ENCODE measurements at regions not wholly inside any gene's neighbourhood (a gene's known extent, or its start where the extent isn't known, plus 50 kb on each side); places are given as distances from the start of the nearest gene placed in this dataset.

DNA sequence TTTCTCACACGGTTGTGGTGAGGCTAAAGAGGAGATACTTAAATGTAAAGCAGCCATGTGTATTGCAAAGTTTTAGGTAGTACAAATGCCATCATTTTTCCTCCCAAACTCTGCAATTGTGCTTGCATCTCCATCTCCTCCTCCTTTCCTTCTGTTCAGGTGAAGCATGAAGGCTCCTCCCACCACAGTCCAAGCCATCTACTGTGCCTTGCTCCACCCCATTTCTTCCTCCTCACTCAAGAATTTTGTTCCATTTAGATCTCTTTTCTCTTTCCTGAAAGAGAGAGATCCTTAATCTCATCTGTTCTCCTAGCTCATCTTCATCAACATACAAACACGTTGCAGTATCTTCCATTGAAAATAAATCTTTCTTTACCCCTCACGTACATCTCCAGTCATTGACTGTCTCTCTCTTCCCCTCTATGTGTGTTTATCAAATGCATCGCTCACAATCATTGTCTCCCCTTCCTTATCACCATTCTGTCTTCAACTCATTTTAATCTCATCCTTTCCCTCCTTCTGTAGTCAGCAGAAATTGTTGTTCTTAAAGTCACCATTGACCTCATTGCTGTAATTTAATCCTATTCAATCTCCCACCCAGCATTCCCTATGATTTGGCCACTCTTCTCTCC lies 392.1 kb downstream of the RAD51AP2 start:
- 68% methylated on average over 3 of the region's 4 CpGs for WGBS (ENCODE audit: insufficient coverage, low lambda C conversion rate)
- Histone ChIP-seq H3K9me3 (ENCODE audit: control insufficient read depth, low read depth, low read length) (no peaks in the 10 kb centered on the region), H3K27me3 (ENCODE audit: control insufficient read depth, insufficient read depth, low read length) (no peaks in the 10 kb centered on the region), H3K4me3 (ENCODE audit: low read length) (no peak overlapping the region), H3K36me3 (ENCODE audit: control insufficient read depth, insufficient read depth, low read length) (no peaks in the 10 kb centered on the region), H3K4me1 (ENCODE audit: control insufficient read depth, insufficient read depth, low read length) (no peaks in the 10 kb centered on the region), H3K27ac (ENCODE audit: low read length) (no peak overlapping the region)
- no peak for DNase-seq

DNA sequence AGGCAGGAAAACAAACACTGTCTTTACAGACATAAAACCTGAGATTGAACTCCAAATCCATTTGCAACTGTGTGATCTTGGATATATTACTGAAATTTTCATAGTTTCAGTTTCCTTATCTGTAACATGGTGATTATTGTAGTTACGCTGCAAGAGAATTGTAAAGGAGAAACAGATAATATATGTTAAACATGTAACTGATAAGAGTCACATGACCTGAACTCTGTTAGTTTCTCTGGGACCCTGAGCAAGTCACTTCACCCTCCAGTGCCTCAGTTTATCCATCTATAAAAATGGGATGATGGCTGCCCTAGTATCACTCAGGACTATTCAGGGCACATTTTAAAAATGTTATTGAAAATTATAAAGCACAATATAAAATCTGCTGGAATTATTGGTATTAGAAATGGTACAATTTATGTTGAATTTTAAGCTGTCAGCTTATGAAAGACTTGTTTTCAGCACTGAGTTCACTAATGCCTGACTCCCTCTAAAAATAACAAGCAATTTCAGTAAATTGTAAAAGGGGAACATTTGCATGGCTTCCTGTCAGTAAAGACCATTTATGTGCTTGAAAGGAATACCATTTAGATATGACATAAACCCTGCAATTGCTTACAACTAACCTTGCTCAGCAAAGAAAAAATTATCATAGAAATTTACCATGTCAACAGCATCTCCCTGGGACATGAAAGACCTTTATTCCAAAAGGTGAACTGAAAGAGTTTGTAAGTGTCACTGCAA lies 393.5 kb downstream of the RAD51AP2 start:
- WGBS (ENCODE audit: insufficient coverage, low lambda C conversion rate) = no CpG with 5 or more reads among the region's 1 CpG
- Histone ChIP-seq H3K36me3 (ENCODE audit: control insufficient read depth, insufficient read depth, low read length) (no peaks in the 10 kb centered on the region), H3K9me3 (ENCODE audit: control insufficient read depth, low read depth, low read length) (no peaks in the 10 kb centered on the region), H3K4me3 (ENCODE audit: low read length) (no peak overlapping the region), H3K27me3 (ENCODE audit: control insufficient read depth, insufficient read depth, low read length) (no peaks in the 10 kb centered on the region), H3K27ac (ENCODE audit: low read length) (no peak overlapping the region), H3K4me1 (ENCODE audit: control insufficient read depth, insufficient read depth, low read length) (no peaks in the 10 kb centered on the region)
- DNase-seq = no peak

DNA sequence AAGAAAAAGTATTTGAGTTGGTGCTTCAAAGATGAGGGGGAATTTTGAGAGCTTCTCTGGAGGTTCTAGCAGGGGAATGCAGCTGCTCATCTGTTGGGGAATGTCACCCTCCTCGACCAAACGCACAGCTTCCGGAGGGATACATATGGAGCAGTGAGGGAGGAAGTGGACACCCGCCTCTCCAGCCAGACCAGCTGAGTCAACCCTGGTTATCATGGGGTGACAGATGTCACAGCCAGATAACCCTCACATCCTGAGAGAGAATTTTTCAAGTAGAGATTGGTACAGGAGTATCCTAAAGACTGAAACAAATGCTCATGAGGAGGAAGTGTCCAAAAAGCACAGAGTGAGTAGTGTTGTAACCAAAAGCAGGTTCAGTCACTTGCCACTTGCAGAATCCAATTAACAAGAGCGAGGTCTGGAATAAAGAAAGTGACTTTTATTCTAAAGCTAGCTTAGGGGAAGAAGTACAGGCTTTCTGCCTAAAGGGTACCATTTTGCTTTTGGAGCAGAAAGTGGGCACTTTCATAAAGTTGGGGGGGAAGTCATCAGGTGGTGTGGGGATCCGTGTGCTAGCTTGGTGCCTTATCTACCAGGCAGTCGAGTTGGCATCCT lies 395.2 kb downstream of the RAD51AP2 start:
- Histone ChIP-seq H3K27me3 (ENCODE audit: control insufficient read depth, insufficient read depth, low read length) (no peaks in the 10 kb centered on the region), H3K4me1 (ENCODE audit: control insufficient read depth, insufficient read depth, low read length) (no peaks in the 10 kb centered on the region), H3K27ac (ENCODE audit: low read length) (no peak overlapping the region), H3K9me3 (ENCODE audit: control insufficient read depth, low read depth, low read length) (no peaks in the 10 kb centered on the region), H3K36me3 (ENCODE audit: control insufficient read depth, insufficient read depth, low read length) (no peaks in the 10 kb centered on the region), H3K4me3 (ENCODE audit: low read length) (no peak overlapping the region)
- 100% methylated on average over 1 of the region's 7 CpGs for WGBS (ENCODE audit: insufficient coverage, low lambda C conversion rate)
- DNase-seq = no peak

DNA sequence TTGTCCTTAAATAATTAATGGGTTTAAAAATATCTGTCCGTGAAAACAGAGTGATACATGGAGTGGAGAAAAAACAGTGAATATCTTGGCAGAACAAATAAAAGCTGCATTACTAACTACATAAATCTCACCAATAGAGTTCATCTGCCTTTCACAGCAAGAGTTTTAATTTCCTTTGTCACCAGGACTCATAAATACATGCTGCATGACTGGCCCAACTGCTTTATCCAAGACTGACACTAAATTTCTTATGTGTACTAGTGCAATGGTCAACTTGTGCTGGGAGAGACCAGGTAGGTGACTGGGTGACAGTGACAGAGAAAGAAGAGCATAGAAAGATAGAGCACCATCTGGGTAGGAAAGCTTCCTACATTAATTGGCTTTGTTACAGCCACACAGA lies 402.8 kb downstream of the RAD51AP2 start:
- Histone ChIP-seq H3K27ac (ENCODE audit: low read length) (no peak overlapping the region), H3K27me3 (ENCODE audit: control insufficient read depth, insufficient read depth, low read length) (no peaks in the 10 kb centered on the region), H3K9me3 (ENCODE audit: control insufficient read depth, low read depth, low read length) (no peaks in the 10 kb centered on the region), H3K4me3 (ENCODE audit: low read length) (no peak overlapping the region), H3K4me1 (ENCODE audit: control insufficient read depth, insufficient read depth, low read length) (no peaks in the 10 kb centered on the region), H3K36me3 (ENCODE audit: control insufficient read depth, insufficient read depth, low read length) (no peaks in the 10 kb centered on the region)
- no peak for DNase-seq
- no CpG with 5 or more reads among the region's 1 CpG for WGBS (ENCODE audit: insufficient coverage, low lambda C conversion rate)

DNA sequence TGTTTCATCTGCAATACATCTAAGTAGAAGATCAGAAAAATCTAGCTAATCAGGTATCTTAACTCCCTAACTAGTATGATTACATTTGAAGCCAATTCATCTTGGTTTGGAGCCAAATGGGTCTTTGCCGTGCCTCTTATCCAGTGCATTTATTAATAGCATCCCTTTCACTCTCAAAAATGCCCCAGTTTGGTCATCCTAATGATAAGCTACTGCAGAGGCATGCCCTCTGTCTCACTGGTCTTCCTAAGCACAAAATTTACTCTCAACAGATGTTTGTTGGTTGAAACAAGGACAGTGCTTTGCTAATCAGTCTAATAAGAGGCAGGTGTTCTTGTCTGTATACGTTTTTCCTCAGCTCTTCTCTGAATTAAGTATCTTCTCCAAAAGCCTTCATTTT lies 403.2 kb downstream of the RAD51AP2 start:
- no peak overlapping the region for H3K4me3 ChIP-seq (ENCODE audit: low read length)
- H3K36me3 ChIP-seq (ENCODE audit: control insufficient read depth, insufficient read depth, low read length) = no peaks in the 10 kb centered on the region
- no peaks in the 10 kb centered on the region for H3K27me3 ChIP-seq (ENCODE audit: control insufficient read depth, insufficient read depth, low read length)
- no peak for DNase-seq
- WGBS (ENCODE audit: insufficient coverage, low lambda C conversion rate) = 75% methylated on average over 1 of the region's 2 CpGs
- H3K27ac ChIP-seq (ENCODE audit: low read length) = no peak overlapping the region
- H3K4me1 ChIP-seq (ENCODE audit: control insufficient read depth, insufficient read depth, low read length) = no peaks in the 10 kb centered on the region
- H3K9me3 ChIP-seq (ENCODE audit: control insufficient read depth, low read depth, low read length) = no peaks in the 10 kb centered on the region

GRCh38 chr2:17107871-17108270 lies 410.4 kb downstream of the RAD51AP2 start:
- Histone ChIP-seq H3K27ac (ENCODE audit: low read length) (no peak overlapping the region), H3K9me3 (ENCODE audit: control insufficient read depth, low read depth, low read length) (no peaks in the 10 kb centered on the region), H3K4me1 (ENCODE audit: control insufficient read depth, insufficient read depth, low read length) (no peaks in the 10 kb centered on the region), H3K36me3 (ENCODE audit: control insufficient read depth, insufficient read depth, low read length) (no peaks in the 10 kb centered on the region), H3K4me3 (ENCODE audit: low read length) (no peak overlapping the region), H3K27me3 (ENCODE audit: control insufficient read depth, insufficient read depth, low read length) (no peaks in the 10 kb centered on the region)
- DNase-seq = no peak
- WGBS (ENCODE audit: insufficient coverage, low lambda C conversion rate) = 33% methylated on average over 1 of the region's 2 CpGs

- no peaks in the 10 kb centered on the region for H3K36me3 ChIP-seq (ENCODE audit: control insufficient read depth, insufficient read depth, low read length)
- H3K4me3 ChIP-seq (ENCODE audit: low read length) = no peak overlapping the region
- H3K4me1 ChIP-seq (ENCODE audit: control insufficient read depth, insufficient read depth, low read length) = no peaks in the 10 kb centered on the region
- H3K27me3 ChIP-seq (ENCODE audit: control insufficient read depth, insufficient read depth, low read length) = no peaks in the 10 kb centered on the region
- WGBS (ENCODE audit: insufficient coverage, low lambda C conversion rate) = 40% methylated on average over 1 of the region's 2 CpGs
- H3K9me3 ChIP-seq (ENCODE audit: control insufficient read depth, low read depth, low read length) = no peaks in the 10 kb centered on the region
- DNase-seq = no peak
- H3K27ac ChIP-seq (ENCODE audit: low read length) = no peak overlapping the region
These were observed 411.1 kb downstream of the RAD51AP2 start for GRCh38 chr2:17107151-17107550.

GRCh38 chr2:17106418-17106817 lies 411.8 kb downstream of the RAD51AP2 start:
- no peak for DNase-seq
- Histone ChIP-seq H3K4me3 (ENCODE audit: low read length) (no peak overlapping the region), H3K27ac (ENCODE audit: low read length) (no peak overlapping the region), H3K27me3 (ENCODE audit: control insufficient read depth, insufficient read depth, low read length) (no peaks in the 10 kb centered on the region), H3K9me3 (ENCODE audit: control insufficient read depth, low read depth, low read length) (no peaks in the 10 kb centered on the region), H3K4me1 (ENCODE audit: control insufficient read depth, insufficient read depth, low read length) (no peaks in the 10 kb centered on the region), H3K36me3 (ENCODE audit: control insufficient read depth, insufficient read depth, low read length) (no peaks in the 10 kb centered on the region)
- WGBS (ENCODE audit: insufficient coverage, low lambda C conversion rate) = no CpG with 5 or more reads among the region's 1 CpG

DNA sequence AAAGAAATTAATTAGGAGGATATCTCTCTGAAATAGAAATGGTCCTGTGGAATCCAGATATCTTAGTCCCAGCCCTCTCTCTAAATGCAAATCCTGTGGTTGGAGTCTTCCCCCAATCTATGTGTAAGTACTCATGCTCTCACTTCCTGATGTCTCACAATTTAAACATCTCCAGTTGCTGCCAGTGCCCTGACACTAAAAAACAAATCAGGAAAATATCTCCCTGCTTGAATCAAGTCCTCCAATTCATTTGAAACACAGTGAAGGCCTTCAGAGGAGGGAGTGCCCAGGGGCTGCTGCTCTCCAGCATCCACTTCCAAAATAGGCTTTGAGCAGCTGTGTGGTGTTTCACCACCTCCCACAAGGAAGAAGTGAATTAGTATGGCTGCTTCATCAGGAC lies 413.8 kb downstream of the RAD51AP2 start:
- Histone ChIP-seq H3K9me3 (ENCODE audit: control insufficient read depth, low read depth, low read length) (no peaks in the 10 kb centered on the region), H3K4me1 (ENCODE audit: control insufficient read depth, insufficient read depth, low read length) (no peaks in the 10 kb centered on the region), H3K4me3 (ENCODE audit: low read length) (no peak overlapping the region), H3K27me3 (ENCODE audit: control insufficient read depth, insufficient read depth, low read length) (no peaks in the 10 kb centered on the region), H3K27ac (ENCODE audit: low read length) (no peak overlapping the region), H3K36me3 (ENCODE audit: control insufficient read depth, insufficient read depth, low read length) (no peaks in the 10 kb centered on the region)
- DNase-seq = no peak

DNA sequence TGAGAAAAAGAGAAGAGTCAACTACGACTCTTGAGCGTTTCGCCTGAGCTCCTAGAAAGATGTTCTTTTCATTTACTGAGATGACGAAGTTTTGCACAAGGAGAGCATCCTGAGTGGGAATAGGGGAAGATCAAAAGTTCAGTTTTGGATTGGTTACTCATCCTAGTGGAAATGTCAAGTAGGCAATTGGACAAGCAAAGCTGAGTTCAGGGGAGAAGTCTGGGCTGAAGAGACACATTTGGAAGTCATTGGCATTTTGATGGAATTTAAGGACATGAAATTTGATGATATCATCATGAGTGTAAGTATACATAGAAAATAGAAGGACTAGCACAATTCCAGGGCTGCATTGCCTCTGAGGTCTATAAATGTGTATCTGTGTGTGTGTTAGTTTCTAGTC lies 416.6 kb downstream of the RAD51AP2 start:
- Histone ChIP-seq H3K4me1 (ENCODE audit: control insufficient read depth, insufficient read depth, low read length) (no peaks in the 10 kb centered on the region), H3K27ac (ENCODE audit: low read length) (no peak overlapping the region), H3K4me3 (ENCODE audit: low read length) (no peak overlapping the region), H3K9me3 (ENCODE audit: control insufficient read depth, low read depth, low read length) (no peaks in the 10 kb centered on the region), H3K27me3 (ENCODE audit: control insufficient read depth, insufficient read depth, low read length) (no peaks in the 10 kb centered on the region), H3K36me3 (ENCODE audit: control insufficient read depth, insufficient read depth, low read length) (no peaks in the 10 kb centered on the region)
- 100% methylated on average over 1 of the region's 4 CpGs for WGBS (ENCODE audit: insufficient coverage, low lambda C conversion rate)
- no peak for DNase-seq

DNA sequence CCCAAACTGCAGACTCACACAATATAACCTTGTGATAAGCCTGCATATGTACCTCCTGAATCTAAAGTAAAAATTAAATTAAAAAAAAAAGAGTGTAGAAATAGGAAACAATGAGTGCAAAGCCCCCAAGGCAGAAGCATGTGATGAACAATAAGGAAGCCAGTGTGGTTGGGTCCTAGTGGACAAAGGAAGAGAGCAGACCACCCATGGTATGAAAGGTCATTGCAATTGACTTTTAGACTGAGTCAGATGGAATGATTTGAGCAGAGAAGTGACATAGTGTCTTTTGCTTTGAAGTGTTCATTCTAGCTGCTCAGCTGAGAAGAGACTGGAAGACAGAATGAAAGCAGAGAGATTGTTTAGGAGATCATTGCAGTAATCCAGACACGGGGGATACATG lies 417.1 kb downstream of the RAD51AP2 start:
- Histone ChIP-seq H3K4me3 (ENCODE audit: low read length) (no peak overlapping the region), H3K9me3 (ENCODE audit: control insufficient read depth, low read depth, low read length) (no peaks in the 10 kb centered on the region), H3K4me1 (ENCODE audit: control insufficient read depth, insufficient read depth, low read length) (no peaks in the 10 kb centered on the region), H3K36me3 (ENCODE audit: control insufficient read depth, insufficient read depth, low read length) (no peaks in the 10 kb centered on the region), H3K27me3 (ENCODE audit: control insufficient read depth, insufficient read depth, low read length) (no peaks in the 10 kb centered on the region), H3K27ac (ENCODE audit: low read length) (no peak overlapping the region)
- no peak for DNase-seq
- WGBS (ENCODE audit: insufficient coverage, low lambda C conversion rate) = 67% methylated on average over 1 of the region's 1 CpG

Measured in large intestine (tissue), 3 donors.